ENCODE measurements at regions not wholly inside any gene's neighbourhood (a gene's known extent, or its start where the extent isn't known, plus 50 kb on each side); places are given as distances from the start of the nearest gene placed in this dataset.

DNA sequence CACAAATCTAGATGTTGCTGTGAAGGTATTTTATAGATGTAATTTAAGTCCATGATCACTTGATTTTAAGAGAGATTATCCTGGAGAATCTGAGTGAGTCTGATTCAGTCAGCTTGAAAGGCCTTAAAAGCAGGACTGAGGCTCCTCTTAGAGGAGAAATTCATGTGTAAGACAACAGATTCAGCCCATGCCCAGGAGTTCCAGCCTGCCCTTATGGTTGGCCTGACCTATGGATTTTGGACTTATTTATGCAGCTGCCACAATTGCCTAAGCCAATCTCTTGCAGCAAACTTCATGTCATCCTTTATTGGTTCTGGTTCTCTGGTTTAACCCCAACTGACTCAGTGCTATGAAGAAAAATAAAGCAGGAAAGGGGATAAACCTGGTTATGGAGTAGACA, 296.5 kb upstream of the RASGRP1 start:
- no peak for DNase-seq (ENCODE audit: low read depth)

GRCh38 chr15:38862099-38862498, 297.5 kb upstream of the RASGRP1 start:
- no peak for DNase-seq (ENCODE audit: low read depth)

DNA sequence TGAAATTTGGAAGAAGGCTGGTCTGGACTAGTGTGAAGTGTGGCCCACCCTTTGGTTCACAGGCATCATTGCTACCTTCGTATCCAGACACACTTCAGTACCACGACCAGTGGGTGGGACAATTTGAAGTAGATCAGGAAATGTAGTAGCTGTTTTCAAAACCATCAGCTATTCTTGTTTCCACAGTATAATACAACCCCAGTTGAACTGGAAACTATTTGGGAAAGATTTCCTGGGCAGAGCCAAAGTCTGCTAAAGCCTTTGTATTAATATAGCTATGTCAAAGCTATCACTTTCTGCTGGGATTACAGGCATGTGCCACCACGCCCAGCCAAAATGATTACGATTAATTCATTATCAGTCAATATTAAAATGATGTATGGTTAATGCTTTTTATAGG, 298.8 kb upstream of the RASGRP1 start:
- no peak for DNase-seq (ENCODE audit: low read depth)

DNA sequence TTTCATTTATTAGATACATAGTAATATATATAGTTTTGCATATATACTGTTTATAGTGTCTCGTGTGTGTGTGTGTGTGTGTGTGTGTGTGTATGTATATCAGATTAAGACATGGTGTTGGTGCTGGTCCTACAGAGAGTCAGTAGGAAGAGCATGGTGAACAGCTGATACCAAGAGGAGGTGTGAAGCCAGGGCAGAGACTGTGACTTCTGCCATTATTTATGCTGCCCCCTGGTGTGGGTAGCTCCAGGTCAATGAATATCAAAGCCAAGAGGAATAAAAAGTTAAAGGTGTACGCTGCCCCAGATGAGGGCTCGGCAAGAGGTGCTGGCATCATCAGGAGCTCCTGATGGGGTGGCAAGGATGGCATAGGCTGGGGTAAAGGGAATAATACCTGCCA, 299.5 kb upstream of the RASGRP1 start:
- DNase-seq (ENCODE audit: low read depth): no peak

DNA sequence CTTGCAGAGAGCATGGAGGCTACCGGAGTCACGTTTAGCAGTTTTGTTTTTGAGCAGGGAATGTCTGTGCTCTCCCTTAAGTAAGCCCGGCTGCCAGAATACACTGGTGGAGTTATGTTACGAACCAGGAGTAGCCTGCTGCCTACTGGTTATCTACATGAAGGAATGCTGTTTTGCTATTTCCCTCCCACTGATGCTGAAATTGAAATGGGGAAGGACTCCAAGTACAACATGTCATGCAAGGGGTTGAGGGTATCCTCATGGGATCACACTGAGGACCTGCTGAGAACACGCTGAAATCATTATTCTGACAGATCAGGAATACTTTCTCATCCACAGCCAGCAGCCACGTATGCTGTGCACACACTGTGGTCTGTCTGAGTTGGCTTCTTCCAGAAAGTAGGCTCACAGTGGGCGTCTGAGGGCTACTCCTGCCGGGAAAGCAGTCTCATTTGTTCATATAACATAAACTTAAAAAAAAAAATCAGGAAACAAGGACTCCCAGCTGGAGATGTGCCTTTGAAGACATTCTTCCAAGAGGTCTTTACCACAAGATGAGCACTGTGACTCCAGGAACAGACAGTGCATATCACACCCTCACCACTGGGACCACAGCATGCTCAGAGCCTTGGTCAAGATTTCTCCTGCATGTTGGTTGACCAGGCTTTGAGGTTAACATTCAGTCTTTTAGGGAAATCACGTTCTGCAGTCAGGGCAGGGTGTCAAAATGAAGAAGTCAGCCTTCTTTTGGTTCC, 300.4 kb upstream of the RASGRP1 start:
- no peak for DNase-seq (ENCODE audit: low read depth)

DNA sequence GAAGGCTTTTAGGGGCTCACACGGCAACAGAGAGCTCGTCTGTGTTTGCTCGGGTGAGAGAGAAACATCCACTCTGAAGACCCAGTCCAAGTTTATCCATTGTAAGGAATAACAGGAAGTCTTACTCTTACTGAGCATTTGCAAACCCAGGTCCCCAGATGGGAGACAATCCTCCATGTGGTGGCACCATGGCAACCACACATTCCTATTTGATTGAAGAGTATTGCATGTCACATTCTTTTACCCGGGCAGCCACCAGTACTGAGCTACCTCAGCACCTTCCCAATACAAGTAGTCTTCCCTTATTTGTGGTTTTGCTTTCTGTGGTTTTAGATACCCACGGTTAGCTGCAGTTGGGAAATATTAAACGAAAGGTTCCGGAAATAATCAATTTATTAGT, 302.9 kb upstream of the RASGRP1 start:
- DNase-seq (ENCODE audit: low read depth): no peak

- no peak for DNase-seq (ENCODE audit: low read depth)
These were observed 303.9 kb upstream of the RASGRP1 start for GRCh38 chr15:38868326-38869114.

- DNase-seq (ENCODE audit: low read depth): no peak
These were observed 307.0 kb upstream of the RASGRP1 start for GRCh38 chr15:38871638-38872037.

DNA sequence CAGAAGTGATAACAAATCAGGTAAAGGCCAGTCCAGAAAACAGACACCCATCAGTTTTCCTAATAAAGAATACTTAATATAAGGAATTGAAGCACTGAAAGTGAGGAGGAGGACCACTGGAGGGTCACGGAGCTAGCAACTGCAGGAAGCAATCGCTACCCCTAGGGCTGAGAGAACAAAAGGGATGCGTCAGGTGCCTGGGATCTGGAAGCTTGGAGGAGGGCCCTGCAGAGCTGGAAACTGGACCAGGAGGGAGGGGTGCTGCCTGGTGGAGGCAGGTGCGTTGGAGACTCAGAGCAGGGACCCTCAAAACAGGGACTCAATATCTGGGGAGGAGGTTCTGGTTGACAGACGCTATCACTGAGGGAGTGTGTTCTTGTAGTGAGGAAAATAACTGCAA, 308.1 kb upstream of the RASGRP1 start:
- DNase-seq (ENCODE audit: low read depth): no peak

- DNase-seq (ENCODE audit: low read depth): no peak
These were observed 308.5 kb upstream of the RASGRP1 start for GRCh38 chr15:38873158-38873557.

GRCh38 chr15:38874464-38874863, 309.9 kb upstream of the RASGRP1 start:
- DNase-seq (ENCODE audit: low read depth): no peak

DNA sequence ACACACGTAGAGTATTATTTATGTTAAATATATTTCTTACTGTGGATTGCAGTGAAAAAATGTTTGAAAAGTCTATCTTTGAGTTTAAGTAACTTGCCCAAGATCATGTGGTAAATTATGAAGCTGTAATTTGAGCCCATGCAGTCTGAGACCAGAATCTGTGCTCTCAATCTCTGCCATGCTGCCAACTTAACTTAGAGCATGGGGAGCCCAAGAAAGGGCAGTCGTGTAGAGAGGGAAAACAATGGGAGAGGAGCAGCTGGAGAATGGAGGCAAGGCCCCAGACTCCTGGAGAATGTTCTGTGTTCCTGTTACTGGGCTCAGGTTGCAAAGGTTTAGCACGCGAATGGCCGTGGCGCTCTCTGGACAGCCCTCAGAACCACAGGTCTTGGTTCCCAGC, 311.6 kb upstream of the RASGRP1 start:
- no peak for DNase-seq (ENCODE audit: low read depth)

DNA sequence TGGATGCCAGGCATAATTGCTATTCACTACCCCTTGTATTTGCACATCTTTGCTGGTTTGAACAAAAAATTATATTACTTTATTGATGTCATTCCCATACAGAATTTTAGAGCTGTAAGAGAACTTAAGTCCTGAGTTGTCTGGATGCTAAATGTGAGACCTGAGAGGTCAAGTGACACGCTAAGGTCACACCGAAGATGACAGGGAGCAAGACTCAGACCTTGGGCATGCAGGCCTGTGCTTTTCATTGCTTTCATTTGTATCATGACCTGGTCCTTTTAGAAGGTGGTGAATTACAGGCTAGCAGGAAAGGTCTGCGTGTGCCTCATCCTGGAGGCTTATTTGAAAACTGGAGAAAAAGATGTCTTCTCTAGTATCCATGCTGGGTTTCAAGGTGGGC, 312.0 kb upstream of the RASGRP1 start:
- DNase-seq (ENCODE audit: low read depth): no peak

GRCh38 chr15:38877471-38877870, 312.9 kb upstream of the RASGRP1 start:
- DNase-seq (ENCODE audit: low read depth): no peak

DNA sequence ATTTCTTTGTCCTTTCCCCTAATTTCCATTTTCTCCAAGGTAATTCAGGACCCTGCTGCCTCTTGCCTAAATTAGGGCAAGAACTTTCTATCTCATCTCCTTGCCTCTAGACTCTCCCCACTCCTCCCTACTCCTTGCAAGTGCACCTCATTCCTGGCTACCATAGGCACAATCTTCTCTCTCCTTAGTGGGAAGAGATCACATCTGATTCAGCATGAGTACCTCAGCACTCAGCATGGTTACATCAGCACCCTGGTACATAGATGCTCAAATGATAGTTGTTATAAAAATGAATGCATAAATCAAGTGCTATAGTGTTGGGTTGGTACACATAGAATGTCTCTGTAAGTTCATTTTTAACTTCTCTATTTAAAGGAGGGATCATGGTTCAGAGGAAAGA, 313.4 kb upstream of the RASGRP1 start:
- DNase-seq (ENCODE audit: low read depth): no peak

DNA sequence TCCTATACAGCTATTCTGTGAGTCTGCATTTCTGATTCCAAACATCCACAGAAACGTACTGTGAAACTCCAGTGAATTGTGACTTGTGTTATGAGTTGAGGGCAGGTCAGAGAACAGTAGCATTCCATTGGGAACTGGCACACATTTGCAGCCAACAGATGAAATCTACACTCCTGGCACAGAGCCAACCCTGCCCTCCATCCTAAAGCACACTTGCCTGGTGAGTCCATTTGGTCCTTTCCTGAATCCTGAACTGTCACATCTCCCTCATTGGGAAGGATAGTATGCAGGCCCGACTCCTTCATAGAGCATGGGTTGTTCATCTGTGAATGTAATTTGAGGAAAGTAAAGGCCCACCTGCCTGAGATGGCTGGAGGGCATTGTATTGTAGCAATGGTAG, 314.3 kb upstream of the RASGRP1 start:
- no peak for DNase-seq (ENCODE audit: low read depth)

DNA sequence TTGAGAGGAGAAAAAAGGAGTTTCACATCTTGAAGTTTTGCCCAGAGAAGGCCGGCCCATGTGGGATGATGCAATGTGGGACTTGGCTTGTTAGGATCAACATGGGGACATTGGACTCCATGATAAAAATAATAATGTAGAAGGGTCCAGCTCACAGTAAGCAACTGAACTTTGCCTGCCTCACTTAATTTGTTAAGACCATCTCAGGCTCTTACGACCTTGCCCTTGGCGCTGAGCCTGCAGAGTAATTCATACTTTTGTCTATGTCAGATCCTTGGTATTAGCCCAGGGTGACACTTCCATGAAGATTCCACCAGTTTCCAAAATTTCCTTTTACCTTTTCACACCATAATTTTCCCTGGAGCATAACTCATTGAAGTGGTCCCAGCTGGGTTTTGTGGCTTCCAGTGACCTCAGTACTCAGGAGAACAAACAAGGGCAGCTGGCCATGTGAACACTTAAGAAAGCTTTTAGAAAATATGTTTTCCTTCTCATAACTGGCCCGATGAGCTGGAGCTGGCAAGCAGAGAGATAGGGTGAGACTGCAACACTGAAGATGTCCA, 315.4 kb upstream of the RASGRP1 start:
- DNase-seq (ENCODE audit: low read depth): no peak

- no peak for DNase-seq (ENCODE audit: low read depth)
These were observed 317.6 kb upstream of the RASGRP1 start for GRCh38 chr15:38882221-38882620.

DNA sequence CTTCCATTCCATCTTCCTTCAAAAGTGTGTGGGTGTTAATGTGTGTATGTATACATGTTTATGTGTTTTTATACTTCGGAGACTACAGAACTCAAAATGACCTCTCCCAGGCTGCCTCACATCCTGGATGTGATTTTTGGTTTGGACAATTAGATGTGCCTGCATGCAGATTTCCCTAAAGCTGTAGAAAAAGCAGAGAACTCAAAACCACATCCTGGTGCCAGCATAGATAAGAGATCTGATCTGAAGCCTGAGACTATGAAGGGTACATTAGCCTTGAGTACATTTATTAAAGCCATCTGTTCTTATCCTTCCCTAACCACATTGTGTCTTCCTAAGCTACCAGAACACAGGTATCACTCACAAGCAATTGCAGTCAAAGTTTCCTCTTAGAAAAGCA, 319.4 kb upstream of the RASGRP1 start:
- no peak for DNase-seq (ENCODE audit: low read depth)

GRCh38 chr15:38885001-38885400, 320.4 kb upstream of the RASGRP1 start:
- no peak for DNase-seq (ENCODE audit: low read depth)

DNA sequence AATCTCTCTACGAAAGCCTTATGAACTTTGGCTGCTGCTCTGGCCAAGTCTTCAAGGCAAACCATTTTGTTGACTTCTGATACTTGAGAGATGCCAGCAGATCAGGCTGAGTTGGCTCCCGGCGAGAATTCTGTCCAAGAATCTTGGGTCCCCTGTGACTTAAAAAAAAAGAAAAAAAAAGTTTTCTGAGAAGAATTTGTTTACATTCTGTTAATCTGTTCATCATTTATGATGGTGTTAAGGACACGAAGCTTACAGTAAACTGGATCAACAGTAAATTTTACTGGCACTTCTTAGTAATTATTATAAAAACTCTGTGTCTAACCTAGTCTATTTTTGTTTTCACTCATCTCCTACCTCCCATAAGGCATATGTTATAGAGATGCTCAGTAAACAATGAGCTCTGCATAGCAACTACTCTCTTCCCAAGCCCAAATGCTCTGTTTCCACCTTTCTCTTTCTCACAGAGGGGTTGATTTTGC, 320.9 kb upstream of the RASGRP1 start:
- no peak for DNase-seq (ENCODE audit: low read depth)

GRCh38 chr15:38886315-38887163, 321.9 kb upstream of the RASGRP1 start:
- no peak for DNase-seq (ENCODE audit: low read depth)
